IMR-90 (cell line): ENCODE measurements at regions not wholly inside any gene's neighbourhood (a gene's known extent, or its start where the extent isn't known, plus 50 kb on each side); places are given as distances from the start of the nearest gene placed in this dataset.

Experiments used
- ATAC-seq: fragments of 200-7000 bp; cut with Tn5 transposase; 2 replicates; pipeline ENCODE4 v1.9.1; 2020; ENCODE audit warnings: low read depth, mild to moderate bottlenecking, moderate library complexity
- BruUV-seq: library from RNA; stranded (reverse); fragments of 400-500 nt; replicated peaks from 2 replicates; lab custom pipeline; 2021; lab: Mats Ljungman, UMichigan
- CTCF ChIA-PET: fragments of 300-600 bp; formaldehyde crosslinking; extraction: SDS; loops from one replicate; lab custom pipeline; 2021; ENCODE audit warnings: antibody characterized with exemption; lab: Yijun Ruan, JAX
- POLR2A ChIA-PET: fragments of 300-600 bp; sonication (Branson Sonifier 250); formaldehyde crosslinking; loops from one replicate; lab custom pipeline; 2022; ENCODE audit warnings: antibody characterized with exemption; ENCODE audit not compliant: unreplicated experiment; lab: Charles Lee
- DNase-seq: peaks from one replicate; pipeline ENCODE4 v3.0.0; 2013
- H2AFZ ChIP-seq: replicated peaks from 2 replicates; pipeline ENCODE3; 2013; ENCODE audit warnings: low read length, mild to moderate bottlenecking; ENCODE audit not compliant: poor library complexity
- H2AK5ac ChIP-seq: 2 replicates; pipeline ENCODE4 v1.6.1; 2013; ENCODE audit warnings: low read depth, low read length, inconsistent platforms
- H2AK9ac ChIP-seq: replicated peaks from 2 replicates; pipeline ENCODE3; 2013; ENCODE audit warnings: mild to moderate bottlenecking, low read depth, low read length, moderate library complexity; ENCODE audit not compliant: poor library complexity
- H2BK120ac ChIP-seq: 2 replicates; pipeline ENCODE4 v1.6.1; 2013; ENCODE audit warnings: low read depth, low read length, inconsistent platforms
- H2BK15ac ChIP-seq: 3 replicates; pipeline ENCODE4 v1.6.1; 2013; ENCODE audit warnings: low read depth, low read length, inconsistent platforms
- H2BK20ac ChIP-seq: 2 replicates; pipeline ENCODE4 v1.6.1; 2013; ENCODE audit warnings: low read depth, mild to moderate bottlenecking, inconsistent platforms, low read length, moderate library complexity
- H2BK5ac ChIP-seq: 2 replicates; pipeline ENCODE4 v1.6.1; 2013; ENCODE audit warnings: mild to moderate bottlenecking, low read depth, low read length, inconsistent platforms; ENCODE audit not compliant: poor library complexity, severe bottlenecking
- H3K14ac ChIP-seq: replicated peaks from 2 replicates; pipeline ENCODE4 v1.6.1; 2013; ENCODE audit warnings: low read depth, low read length, inconsistent platforms
- H3K18ac ChIP-seq: 2 replicates; pipeline ENCODE4 v1.6.1; 2013; ENCODE audit warnings: low read depth, low read length, control low read depth
- H3K23ac ChIP-seq: 2 replicates; pipeline ENCODE4 v1.6.1; 2013; ENCODE audit warnings: low read depth, low read length, inconsistent platforms
- H3K27ac ChIP-seq: 2 replicates; pipeline ENCODE4 v1.5.1; 2013; ENCODE audit warnings: mild to moderate bottlenecking, control low read depth, low read length; ENCODE audit not compliant: insufficient read depth
- H3K27me3 ChIP-seq: 2 replicates; pipeline ENCODE4 v1.6.1; 2013; ENCODE audit warnings: low read length; ENCODE audit not compliant: control insufficient read depth, insufficient read depth
- H3K36me3 ChIP-seq: 2 replicates; pipeline ENCODE4 v1.6.1; 2013; ENCODE audit warnings: low read length, mixed read lengths; ENCODE audit not compliant: control insufficient read depth, insufficient read depth
- H3K4ac ChIP-seq: 2 replicates; pipeline ENCODE4 v1.6.1; 2013; ENCODE audit warnings: low read depth, low read length, inconsistent platforms
- H3K4me1 ChIP-seq: 2 replicates; pipeline ENCODE4 v1.6.1; 2013; ENCODE audit warnings: low read length, mixed read lengths; ENCODE audit not compliant: control insufficient read depth, insufficient read depth
- H3K4me2 ChIP-seq: 2 replicates; pipeline ENCODE4 v1.6.1; 2013; ENCODE audit warnings: low read depth, mild to moderate bottlenecking, control low read depth, low read length, moderate library complexity
- H3K4me3 ChIP-seq: 2 replicates; pipeline ENCODE4 v1.5.1; 2013; ENCODE audit warnings: low read depth, mild to moderate bottlenecking, control low read depth, low read length, moderate library complexity; ENCODE audit not compliant: insufficient read depth
- H3K56ac ChIP-seq: 2 replicates; pipeline ENCODE4 v1.6.1; 2013; ENCODE audit warnings: low read length, inconsistent platforms; ENCODE audit not compliant: insufficient read depth; ENCODE audit errors: extremely low read depth
- H3K79me1 ChIP-seq, 2 experiments: 2 replicates each; pipeline ENCODE4 v1.6.1; 2013; ENCODE audit warnings: low read length in 2 of 2, inconsistent platforms in 1 of 2, low read depth in 1 of 2
- H3K9ac ChIP-seq: 2 replicates; pipeline ENCODE4 v1.6.1; 2013; ENCODE audit warnings: low read depth, low read length, control low read depth
- H3K9me1 ChIP-seq: 2 replicates; pipeline ENCODE4 v1.6.1; 2013; ENCODE audit warnings: low read length, inconsistent platforms; ENCODE audit not compliant: insufficient read depth
- H3K9me3 ChIP-seq: 2 replicates; pipeline ENCODE4 v1.6.1; 2013; ENCODE audit warnings: low read length; ENCODE audit not compliant: control insufficient read depth, insufficient read depth
- H4K20me1 ChIP-seq: 2 replicates; pipeline ENCODE4 v1.6.1; 2013; ENCODE audit warnings: low read length, inconsistent platforms; ENCODE audit not compliant: insufficient read depth
- H4K5ac ChIP-seq: 2 replicates; pipeline ENCODE4 v1.6.1; 2013; ENCODE audit warnings: mild to moderate bottlenecking, low read depth, low read length, control low read depth
- H4K8ac ChIP-seq, 2 experiments: 2 replicates each; pipeline ENCODE4 v1.6.1; 2013; ENCODE audit warnings: low read depth in 2 of 2, low read length in 2 of 2, control low read depth in 1 of 2, inconsistent platforms in 1 of 2
- H4K91ac ChIP-seq: 2 replicates; pipeline ENCODE4 v1.6.1; 2013; ENCODE audit warnings: low read depth, low read length, inconsistent platforms; ENCODE audit not compliant: insufficient read depth
- BHLHE40 ChIP-seq: fragments of 150-350 bp; IDR thresholded peaks from 2 replicates; pipeline ENCODE4 v1.6.1; 2016; ENCODE audit warnings: mild to moderate bottlenecking, low read depth, low read length
- CEBPB ChIP-seq: IDR thresholded peaks from 2 replicates; pipeline ENCODE4 v1.6.1; 2012; ENCODE audit warnings: low read depth, low read length, improper control_type of control experiment
- CHD1 ChIP-seq: IDR thresholded peaks from 2 replicates; pipeline ENCODE4 v1.6.1; 2012; ENCODE audit warnings: low read depth, low read length, improper control_type of control experiment
- FOS ChIP-seq: fragments of 150-350 bp; IDR thresholded peaks from 2 replicates; pipeline ENCODE4 v1.6.1; 2016; ENCODE audit warnings: low read depth, low read length
- MAFK ChIP-seq: IDR thresholded peaks from 2 replicates; pipeline ENCODE4 v1.6.1; 2012; ENCODE audit warnings: low read depth, low read length, improper control_type of control experiment
- MAZ ChIP-seq: IDR thresholded peaks from 2 replicates; pipeline ENCODE4 v1.6.1; 2012; ENCODE audit warnings: low read depth, mild to moderate bottlenecking, low read length, improper control_type of control experiment, moderate library complexity, borderline replicate concordance
- NFE2L2 ChIP-seq: fragments of 150-350 bp; IDR thresholded peaks from 2 replicates; pipeline ENCODE4 v1.6.1; 2016; ENCODE audit warnings: low read depth, mild to moderate bottlenecking, low read length
- POLR2A ChIP-seq: IDR thresholded peaks from 2 replicates; pipeline ENCODE4 v1.6.1; 2012; ENCODE audit warnings: mild to moderate bottlenecking, low read depth, low read length
- RCOR1 ChIP-seq: IDR thresholded peaks from 2 replicates; pipeline ENCODE4 v1.6.1; 2012; ENCODE audit warnings: mild to moderate bottlenecking, low read length, improper control_type of control experiment; ENCODE audit not compliant: insufficient replicate concordance
- RFX5 ChIP-seq: IDR thresholded peaks from 2 replicates; pipeline ENCODE4 v1.8.0; 2012; ENCODE audit warnings: low read depth, mild to moderate bottlenecking, low read length, moderate library complexity
- SMC3 ChIP-seq: fragments of 150-350 bp; IDR thresholded peaks from 2 replicates; pipeline ENCODE4 v1.6.1; 2016; ENCODE audit warnings: low read depth, mild to moderate bottlenecking, antibody characterized with exemption, low read length, moderate library complexity
- WGBS, 2 experiments: methylation state at CpG; one replicate each; pipeline versions ENCODE4 v1.1.5 to v1.1.7; 2013; ENCODE audit warnings: missing lambda C conversion rate in 2 of 2; ENCODE audit not compliant: insufficient read length in 1 of 2; ENCODE audit errors: extremely low coverage in 2 of 2; 5-methylcytosine and 5-hydroxymethylcytosine counted together
- dilution Hi-C: fragments of 300-500 bp; cut with HindIII; formaldehyde crosslinking; loops from one replicate; pipeline ENCODE4 v1.14.3; 2018; ENCODE audit warnings: low sequenced_read_pairs; ENCODE audit not compliant: unreplicated experiment
- in situ Hi-C: fragments of 300-500 bp; cut with MboI; formaldehyde crosslinking; loops from 3 replicates; pipeline ENCODE4 v1.14.3; 2019; ENCODE audit warnings: low sequenced_read_pairs, inconsistent platforms, mixed read lengths
- intact Hi-C: fragments of 100-400 bp; cut with micrococcal nuclease; formaldehyde crosslinking; loops from 2 replicates; pipeline ENCODE4 v1.10.0; 2022
- TF ChIP-seq, protein P1 (sequence below): fragments of 150-350 bp; IDR thresholded peaks from 2 replicates; pipeline ENCODE4 v1.6.1; 2017; ENCODE audit warnings: mild to moderate bottlenecking, antibody characterized with exemption, low read length, low read depth
- TF ChIP-seq, protein P2 (sequence below): fragments of 150-350 bp; IDR thresholded peaks from 2 replicates; pipeline ENCODE4 v1.6.1; 2016; ENCODE audit warnings: low read depth, mild to moderate bottlenecking, low read length, moderate library complexity, borderline replicate concordance
- TF ChIP-seq, protein P3 (sequence below): conservative IDR thresholded peaks from 2 replicates; pipeline ENCODE4 v1.5.1; 2012; ENCODE audit warnings: mild to moderate bottlenecking, low read depth, low read length, improper control_type of control experiment

DNA sequence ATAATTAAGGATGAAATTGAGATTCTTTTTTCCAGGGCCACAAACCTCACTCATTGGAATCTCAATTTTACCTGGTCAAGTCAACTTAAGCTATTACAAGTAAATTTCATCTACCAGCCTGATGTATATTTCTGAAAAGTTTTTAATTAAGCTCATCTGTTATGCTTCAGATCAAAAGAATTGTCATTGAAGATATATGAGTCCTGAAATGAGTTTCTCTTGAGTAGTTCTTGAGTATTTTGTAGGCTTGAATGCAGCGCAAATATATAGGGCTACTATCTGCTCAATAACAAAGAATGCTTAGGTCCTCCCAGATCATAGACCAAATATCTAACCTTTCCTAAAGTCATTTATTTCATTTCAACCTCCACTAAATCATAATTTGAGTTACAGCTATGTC, 482.2 kb upstream of the ST8SIA4 start:
- Histone ChIP-seq H2BK15ac (no peak overlapping the region), H3K4ac (no peak overlapping the region), H2BK120ac (no peak overlapping the region), H2AK9ac (no peak overlapping the region), H3K9me3 (peaks cover 2% of the 10 kb centered on the region; the same call in 1 of the 2 replicates), H2AK5ac (no peak overlapping the region), H3K4me3 (no peak overlapping the region), H2AFZ (no peak overlapping the region), H3K4me1 (no peaks in the 10 kb centered on the region), H3K36me3 (no peaks in the 10 kb centered on the region), H3K14ac (no peak overlapping the region), H3K27me3 (no peaks in the 10 kb centered on the region), H2BK5ac (no peak overlapping the region), H3K9me1 (no peaks in the 10 kb centered on the region), H3K18ac (no peak overlapping the region), H3K79me1 (no peaks in the 10 kb centered on the region), H4K20me1 (no peaks in the 10 kb centered on the region), H4K91ac (no peak overlapping the region), H4K8ac (no peak overlapping the region), H3K23ac (no peak overlapping the region), H3K27ac (no peak overlapping the region), H3K9ac (no peak overlapping the region), H3K56ac (no peak overlapping the region), H3K4me2 (no peak overlapping the region), H2BK20ac (no peak overlapping the region), H4K5ac (no peak overlapping the region)
- BruUV-seq = no TSS peak
- dilution Hi-C loops = no loop called here
- in situ Hi-C loops = loop anchor here (25.0 kb wide), 1 partner anchor 948 kb away; no protein-coding TSS in a partner anchor
- ChIA-PET POLR2A (no interaction called here), CTCF (no interaction called here)
- ATAC-seq (no peak), DNase-seq (no peak)
- no CpG with 5 or more reads among the region's 1 CpG for WGBS, 2 experiments
- TF ChIP-seq, protein P1, sequence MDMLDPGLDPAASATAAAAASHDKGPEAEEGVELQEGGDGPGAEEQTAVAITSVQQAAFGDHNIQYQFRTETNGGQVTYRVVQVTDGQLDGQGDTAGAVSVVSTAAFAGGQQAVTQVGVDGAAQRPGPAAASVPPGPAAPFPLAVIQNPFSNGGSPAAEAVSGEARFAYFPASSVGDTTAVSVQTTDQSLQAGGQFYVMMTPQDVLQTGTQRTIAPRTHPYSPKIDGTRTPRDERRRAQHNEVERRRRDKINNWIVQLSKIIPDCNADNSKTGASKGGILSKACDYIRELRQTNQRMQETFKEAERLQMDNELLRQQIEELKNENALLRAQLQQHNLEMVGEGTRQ = no peak
- TF ChIP-seq FOS (no peak), CHD1 (no peak), SMC3 (no peak), CEBPB (no peak), BHLHE40 (no peak), NFE2L2 (no peak), MAFK (no peak), RCOR1 (no peak), MAZ (no peak), RFX5 (no peak), POLR2A (no peak)
- TF ChIP-seq, protein P2, sequence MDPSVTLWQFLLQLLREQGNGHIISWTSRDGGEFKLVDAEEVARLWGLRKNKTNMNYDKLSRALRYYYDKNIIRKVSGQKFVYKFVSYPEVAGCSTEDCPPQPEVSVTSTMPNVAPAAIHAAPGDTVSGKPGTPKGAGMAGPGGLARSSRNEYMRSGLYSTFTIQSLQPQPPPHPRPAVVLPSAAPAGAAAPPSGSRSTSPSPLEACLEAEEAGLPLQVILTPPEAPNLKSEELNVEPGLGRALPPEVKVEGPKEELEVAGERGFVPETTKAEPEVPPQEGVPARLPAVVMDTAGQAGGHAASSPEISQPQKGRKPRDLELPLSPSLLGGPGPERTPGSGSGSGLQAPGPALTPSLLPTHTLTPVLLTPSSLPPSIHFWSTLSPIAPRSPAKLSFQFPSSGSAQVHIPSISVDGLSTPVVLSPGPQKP = no peak
- TF ChIP-seq, protein P3, sequence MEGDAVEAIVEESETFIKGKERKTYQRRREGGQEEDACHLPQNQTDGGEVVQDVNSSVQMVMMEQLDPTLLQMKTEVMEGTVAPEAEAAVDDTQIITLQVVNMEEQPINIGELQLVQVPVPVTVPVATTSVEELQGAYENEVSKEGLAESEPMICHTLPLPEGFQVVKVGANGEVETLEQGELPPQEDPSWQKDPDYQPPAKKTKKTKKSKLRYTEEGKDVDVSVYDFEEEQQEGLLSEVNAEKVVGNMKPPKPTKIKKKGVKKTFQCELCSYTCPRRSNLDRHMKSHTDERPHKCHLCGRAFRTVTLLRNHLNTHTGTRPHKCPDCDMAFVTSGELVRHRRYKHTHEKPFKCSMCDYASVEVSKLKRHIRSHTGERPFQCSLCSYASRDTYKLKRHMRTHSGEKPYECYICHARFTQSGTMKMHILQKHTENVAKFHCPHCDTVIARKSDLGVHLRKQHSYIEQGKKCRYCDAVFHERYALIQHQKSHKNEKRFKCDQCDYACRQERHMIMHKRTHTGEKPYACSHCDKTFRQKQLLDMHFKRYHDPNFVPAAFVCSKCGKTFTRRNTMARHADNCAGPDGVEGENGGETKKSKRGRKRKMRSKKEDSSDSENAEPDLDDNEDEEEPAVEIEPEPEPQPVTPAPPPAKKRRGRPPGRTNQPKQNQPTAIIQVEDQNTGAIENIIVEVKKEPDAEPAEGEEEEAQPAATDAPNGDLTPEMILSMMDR = no peak
- intact Hi-C loops = loop anchor here (5.0 kb wide), 1 partner anchor 763 kb away; no protein-coding TSS in a partner anchor
